Ovary (tissue), 7 donors: ENCODE measurements at regions not wholly inside any gene's neighbourhood (a gene's known extent, or its start where the extent isn't known, plus 50 kb on each side); places are given as distances from the start of the nearest gene placed in this dataset.
"Not testable (repeated sequence)": the region's sequence is repeated elsewhere in the genome, so short reads cannot be mapped to it uniquely, and the experiment has no call there.

Experiments used
- DNase-seq, 5 donors: peaks; one replicate each; pipeline ENCODE4 v3.0.0-alpha.2; 2019 to 2020
- H3K27ac ChIP-seq, 2 donors: fragments of 200-600 bp; one replicate each; pipeline versions ENCODE4 v1.5.1 to v1.8.0; 2019 to 2022
- H3K27me3 ChIP-seq: fragments of 200-600 bp; one replicate; pipeline ENCODE4 v1.8.0; 2022
- H3K36me3 ChIP-seq: fragments of 200-600 bp; sonication (generic); one replicate; pipeline ENCODE4 v1.5.1; 2019
- H3K4me1 ChIP-seq: one replicate; pipeline ENCODE4 v1.8.1; 2013; ENCODE audit warnings: mild to moderate bottlenecking, moderate library complexity; ENCODE audit not compliant: insufficient read depth
- H3K4me3 ChIP-seq: fragments of 200-600 bp; sonication (generic); one replicate; pipeline ENCODE4 v1.5.1; 2017
- H3K9me3 ChIP-seq, 2 donors: fragments of 200-600 bp in 1 of 2; sonication (generic) in 1 of 2; one replicate each; pipeline versions ENCODE4 v1.5.1 to v1.8.1; 2013 to 2019; ENCODE audit warnings: mild to moderate bottlenecking in 1 of 2, moderate library complexity in 1 of 2
- CTCF ChIP-seq, 3 donors: fragments of 450-650 bp in 2 of 3; fragments of 200-600 bp in 1 of 3; IDR thresholded peaks; one replicate each; pipeline versions ENCODE4 v1.5.1 to v1.8.0; 2016 to 2022; ENCODE audit warnings: antibody characterized with exemption in 3 of 3, mild to moderate bottlenecking in 1 of 3
- EP300 ChIP-seq: sonication (generic); formaldehyde crosslinking; IDR thresholded peaks from one replicate; pipeline ENCODE4 v1.6.1; 2017; ENCODE audit warnings: antibody characterized with exemption
- POLR2A ChIP-seq: fragments of 450-650 bp; IDR thresholded peaks from one replicate; pipeline ENCODE4 v1.6.1; 2017; ENCODE audit warnings: antibody characterized with exemption, mild to moderate bottlenecking, moderate library complexity
- WGBS, 3 donors: extraction: QIAGEN DNeasy Blood & Tissue Kit in 1 of 3; methylation state at CpG; one replicate each; pipeline versions ENCODE4 v1.1.5 to v1.1.7; 2013 to 2017; 5-methylcytosine and 5-hydroxymethylcytosine counted together
- intact Hi-C, 4 donors: fragments of 100-400 bp; cut with DNase I; formaldehyde crosslinking; loops; one replicate each; pipeline versions ENCODE4 v1.11.0 to v1.15.1; 2022 to 2023
- donor health status: DM: no; HTN: no; CAD: no; lungs with moderate emphysema.
- donor health status: DM: no; HTN: no; CAD: no.
- donor health status: Bipolar disorder and iron deficiency.
- donor health status: DM: no; HTN: no; CAD: no.
- donor health status: DM: yes; HTN: yes; CAD: no.

GRCh38 chr3:135581806-135582205, 383.7 kb upstream of the PPP2R3A start:
- intact Hi-C loops: no loop called here
- no peak overlapping the region for H3K27ac ChIP-seq

DNA sequence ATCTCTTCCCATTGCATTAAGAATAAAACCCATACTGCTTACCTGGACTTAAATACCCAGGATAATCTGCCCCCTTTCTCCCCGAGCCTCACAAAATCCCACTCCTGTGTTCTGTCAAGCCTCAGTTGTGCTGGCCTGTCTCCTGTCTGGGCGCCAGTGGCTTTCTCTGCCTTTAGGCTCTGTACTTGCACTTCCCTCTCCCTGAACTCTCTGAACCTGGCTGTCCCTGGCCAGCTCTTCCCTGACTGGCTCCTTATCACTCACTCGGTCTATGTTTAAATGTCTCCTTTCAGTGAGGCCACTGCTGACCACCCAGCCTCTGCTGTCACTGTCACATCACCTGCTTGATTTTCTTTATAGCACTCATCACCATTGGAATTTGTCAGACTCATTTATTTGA, 382.7 kb upstream of the PPP2R3A start:
- Histone ChIP-seq H3K27me3 (no peaks in the 10 kb centered on the region), H3K4me3 (no peak overlapping the region), H3K27ac (no peak overlapping the region), H3K9me3 (no peaks in the 10 kb centered on the region), H3K4me1 (no peaks in the 10 kb centered on the region), H3K36me3 (no peaks in the 10 kb centered on the region)
- TF ChIP-seq CTCF (IDR thresholded peaks at IDR 0.05) (no peak), POLR2A (no peak), EP300 (no peak)
- DNase-seq: no peak
- intact Hi-C loops: no loop called here
- 56 to 75% (median 63%) methylated on average over 3 of the region's 3 CpGs for WGBS, 3 donors

More at GRCh38 chr3:135581806-135582205, 383.7 kb upstream of the PPP2R3A start:
- no peaks in the 10 kb centered on the region for H3K4me1 ChIP-seq
- no peak for DNase-seq
- TF ChIP-seq POLR2A (no peak), CTCF (IDR thresholded peaks at IDR 0.05) (no peak), EP300 (no peak)
- no peaks in the 10 kb centered on the region for H3K9me3 ChIP-seq
- H3K36me3 ChIP-seq: no peaks in the 10 kb centered on the region
- H3K27me3 ChIP-seq: no peaks in the 10 kb centered on the region
- H3K4me3 ChIP-seq: no peak overlapping the region

DNA sequence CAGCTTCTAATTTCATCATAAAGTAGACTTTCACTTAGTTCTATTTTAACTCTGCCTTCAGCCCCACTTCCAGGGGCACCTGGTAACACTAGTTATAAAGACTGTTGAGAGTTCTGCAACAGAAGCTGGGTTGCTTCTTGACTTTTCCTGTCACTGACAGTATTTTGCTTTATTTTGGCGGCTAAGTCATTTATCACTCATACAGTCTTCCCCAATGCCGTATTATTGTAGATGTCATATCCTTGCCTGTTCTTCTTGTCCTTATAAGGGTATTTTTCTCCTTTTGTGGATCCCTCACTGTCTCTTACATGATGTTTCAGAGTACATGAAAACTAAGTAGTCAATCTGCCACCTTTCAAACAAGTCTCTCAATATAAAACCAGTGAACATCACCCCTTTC, 369.0 kb upstream of the PPP2R3A start:
- no peaks in the 10 kb centered on the region for H3K36me3 ChIP-seq
- no peak overlapping the region for H3K27ac ChIP-seq
- intact Hi-C loops: no loop called here
- no peaks in the 10 kb centered on the region for H3K4me1 ChIP-seq
- H3K9me3 ChIP-seq: no peaks in the 10 kb centered on the region
- no peak for DNase-seq
- WGBS, 3 donors: 79 to 85% (median 83%) methylated on average over 2 of the region's 2 CpGs
- TF ChIP-seq CTCF (IDR thresholded peaks at IDR 0.05) (no peak), POLR2A (no peak), EP300 (no peak)
- no peaks in the 10 kb centered on the region for H3K27me3 ChIP-seq
- no peak overlapping the region for H3K4me3 ChIP-seq

DNA sequence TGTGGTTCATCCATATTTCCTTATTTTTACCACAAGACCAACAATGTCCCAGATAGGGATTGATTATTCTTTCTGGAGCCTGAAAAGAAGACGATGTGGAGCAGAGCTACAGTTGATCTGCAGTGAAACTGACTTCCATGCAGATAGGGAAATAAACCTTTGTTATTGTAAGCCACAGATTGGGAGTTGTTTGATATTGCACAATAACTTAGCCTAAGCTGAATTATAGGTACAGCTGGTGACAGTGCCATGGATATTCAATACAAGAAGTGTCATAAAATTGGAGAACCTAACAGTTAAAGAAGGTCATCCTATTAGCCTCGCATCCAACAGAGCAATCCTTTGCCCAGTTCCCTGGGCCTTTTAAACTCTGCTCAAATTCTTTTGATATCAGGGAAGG, 367.7 kb upstream of the PPP2R3A start:
- Histone ChIP-seq H3K4me3 (no peak overlapping the region), H3K27ac (no peak overlapping the region), H3K27me3 (no peaks in the 10 kb centered on the region), H3K4me1 (no peaks in the 10 kb centered on the region), H3K36me3 (no peaks in the 10 kb centered on the region), H3K9me3 (no peaks in the 10 kb centered on the region)
- no peak for DNase-seq
- intact Hi-C loops: no loop called here
- TF ChIP-seq EP300 (no peak), CTCF (IDR thresholded peaks at IDR 0.05) (no peak), POLR2A (no peak)
- 57 to 68% (median 60%) methylated on average over 2 of the region's 2 CpGs for WGBS, 3 donors

GRCh38 chr3:135598597-135598996, 366.9 kb upstream of the PPP2R3A start:
- H3K27me3 ChIP-seq: no peaks in the 10 kb centered on the region
- no peak overlapping the region for H3K27ac ChIP-seq
- H3K4me3 ChIP-seq: no peak overlapping the region
- 75 to 81% (median 80%) methylated on average over 2 of the region's 2 CpGs for WGBS, 3 donors
- no peaks in the 10 kb centered on the region for H3K4me1 ChIP-seq
- H3K9me3 ChIP-seq: no peaks in the 10 kb centered on the region
- intact Hi-C loops: no loop called here
- TF ChIP-seq CTCF (IDR thresholded peaks at IDR 0.05): no peak
- no peak for TF ChIP-seq EP300
- TF ChIP-seq POLR2A: no peak
- no peaks in the 10 kb centered on the region for H3K36me3 ChIP-seq
- no peak for DNase-seq

- intact Hi-C loops: loop anchor here in 1 of 4 donors (5.0 kb wide), 1 partner anchor 248 kb away; no protein-coding TSS in a partner anchor
- not testable (repeated sequence) for H3K9me3 ChIP-seq
- 79 to 86% (median 83%) methylated on average over 10 of the region's 10 CpGs for WGBS, 3 donors
Observed at GRCh38 chr3:135604512-135604911, 361.0 kb upstream of the PPP2R3A start.

More at GRCh38 chr3:135604512-135604911, 361.0 kb upstream of the PPP2R3A start:
- H3K4me1 ChIP-seq, H3K4me3 ChIP-seq, H3K27me3 ChIP-seq, DNase-seq, H3K36me3 ChIP-seq, H3K27ac ChIP-seq: not testable (repeated sequence)
